Inflammatory macrophage treated with lipopolysaccharide for 1 hour (primary cell): ENCODE measurements at regions not wholly inside any gene's neighbourhood (a gene's known extent, or its start where the extent isn't known, plus 50 kb on each side); places are given as distances from the start of the nearest gene placed in this dataset.

ENCODE experiments used
- DNase-seq, 2 donors: peaks; one replicate each; pipeline ENCODE4 v3.0.0-alpha.2; 2020 to 2022

DNA sequence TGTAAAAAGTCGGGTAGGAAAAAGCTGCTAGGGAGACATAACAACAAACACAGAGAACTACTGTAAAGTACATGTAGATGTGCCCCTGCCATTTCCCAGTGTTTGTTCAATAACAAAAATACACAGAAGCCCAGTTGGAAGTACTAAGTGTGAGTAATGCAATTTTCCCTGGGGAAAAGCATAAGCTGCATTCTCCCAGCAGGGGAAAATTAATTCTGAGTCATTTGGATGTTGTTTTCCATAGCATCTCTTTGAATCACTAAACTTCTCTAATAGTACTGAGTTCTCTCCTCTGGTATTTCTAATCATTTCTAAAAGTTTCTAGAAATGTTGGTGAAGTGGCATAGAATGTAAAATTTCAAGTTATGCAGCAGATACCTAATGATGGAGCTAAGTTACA is 1114.9 kb downstream of the C4orf33 start:
- no peak for DNase-seq

GRCh38 chr4:130214268-130214667 is 1118.3 kb downstream of the C4orf33 start:
- DNase-seq: no peak

GRCh38 chr4:130233377-130234047 is 1137.6 kb downstream of the C4orf33 start:
- DNase-seq: peak in 1 of 2 donors; percentile 1

GRCh38 chr4:130238121-130238520 is 1142.2 kb downstream of the C4orf33 start:
- no peak for DNase-seq

- DNase-seq: no peak
These were observed 1153.0 kb downstream of the C4orf33 start for GRCh38 chr4:130249002-130249401.

DNA sequence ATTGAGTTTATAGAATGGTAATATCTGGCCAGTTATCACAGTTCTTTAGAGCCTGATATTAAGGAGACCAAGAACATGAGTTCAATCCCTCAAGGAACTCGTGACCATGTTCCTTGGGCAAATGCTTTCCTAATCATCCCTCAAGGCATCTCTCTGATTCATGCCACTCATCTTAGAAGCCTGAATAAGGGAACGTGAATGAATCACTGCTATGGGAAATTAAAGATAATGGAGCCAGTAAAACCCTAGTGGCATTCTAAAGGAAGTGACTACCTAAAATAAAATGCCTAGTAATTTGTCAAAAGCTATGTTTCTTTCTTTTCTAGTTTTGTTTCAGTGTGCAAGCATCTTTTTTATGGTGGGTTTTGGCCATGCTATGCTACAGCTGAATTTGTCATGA is 1161.3 kb downstream of the C4orf33 start:
- DNase-seq: no peak

- DNase-seq: no peak
These were observed 1170.9 kb downstream of the C4orf33 start for GRCh38 chr4:130266814-130267213.

DNA sequence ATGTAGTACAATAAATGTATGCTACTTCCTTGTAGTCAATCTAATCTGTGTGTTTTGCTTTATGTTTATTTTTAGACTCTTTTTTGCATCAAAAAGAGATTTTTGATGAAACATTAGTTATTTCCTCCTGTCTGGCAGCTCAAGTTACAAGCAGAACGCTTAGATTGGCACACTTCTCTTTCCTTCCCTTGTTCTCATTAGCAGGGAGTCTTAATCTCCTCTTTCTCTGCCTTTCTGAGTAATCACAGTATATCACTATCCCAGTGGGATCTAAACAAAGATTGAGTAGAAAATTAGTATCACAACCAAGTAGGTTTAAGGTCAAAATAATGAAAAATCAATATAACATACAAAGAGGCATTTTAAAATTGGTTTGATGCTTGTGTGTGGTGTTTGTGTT is 1192.6 kb downstream of the C4orf33 start:
- no peak for DNase-seq

DNA sequence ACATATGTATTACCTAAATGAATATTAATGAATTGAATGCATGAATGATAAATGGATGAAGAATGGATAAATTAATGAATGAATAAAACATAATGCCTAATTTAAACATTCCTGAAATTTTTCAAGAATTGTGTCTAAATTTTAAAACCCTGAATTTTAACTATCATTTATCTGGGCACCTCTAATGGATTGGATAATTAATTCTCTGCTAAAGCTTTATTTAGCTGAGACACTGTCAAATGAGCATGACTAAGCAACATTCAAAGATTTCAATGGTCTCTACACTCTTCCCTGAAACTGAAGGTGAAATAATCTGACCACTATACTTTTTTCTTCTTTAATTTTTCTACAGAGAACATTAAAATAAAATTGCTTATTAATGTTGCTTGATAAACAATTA is 1197.7 kb downstream of the C4orf33 start:
- no peak for DNase-seq

GRCh38 chr4:130296448-130296847 is 1200.5 kb downstream of the C4orf33 start:
- DNase-seq: no peak

GRCh38 chr4:130306566-130306965 is 1210.6 kb downstream of the C4orf33 start:
- DNase-seq: no peak

- no peak for DNase-seq
These were observed 1213.3 kb downstream of the C4orf33 start for GRCh38 chr4:130309221-130309620.

GRCh38 chr4:130322439-130322838 is 1226.5 kb downstream of the C4orf33 start:
- DNase-seq: no peak

DNA sequence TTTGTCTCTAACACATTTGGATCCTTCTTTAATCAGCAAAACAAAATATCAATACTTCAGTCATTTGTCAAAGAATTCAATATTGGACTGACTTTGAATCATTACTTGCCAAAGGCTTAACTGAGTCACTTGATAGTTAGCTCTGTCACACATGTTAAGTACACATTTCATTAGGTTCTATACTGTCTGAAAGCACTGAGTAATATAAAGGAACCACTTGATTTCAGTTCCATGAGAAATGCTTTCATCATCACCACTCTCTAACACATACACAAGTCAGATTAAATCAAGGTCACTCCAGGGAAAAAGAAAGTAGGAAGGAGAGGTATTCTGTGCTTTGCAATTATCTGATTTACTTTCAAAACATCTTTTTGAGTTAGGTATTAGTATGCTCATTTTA is 1233.1 kb downstream of the C4orf33 start:
- DNase-seq: no peak

DNA sequence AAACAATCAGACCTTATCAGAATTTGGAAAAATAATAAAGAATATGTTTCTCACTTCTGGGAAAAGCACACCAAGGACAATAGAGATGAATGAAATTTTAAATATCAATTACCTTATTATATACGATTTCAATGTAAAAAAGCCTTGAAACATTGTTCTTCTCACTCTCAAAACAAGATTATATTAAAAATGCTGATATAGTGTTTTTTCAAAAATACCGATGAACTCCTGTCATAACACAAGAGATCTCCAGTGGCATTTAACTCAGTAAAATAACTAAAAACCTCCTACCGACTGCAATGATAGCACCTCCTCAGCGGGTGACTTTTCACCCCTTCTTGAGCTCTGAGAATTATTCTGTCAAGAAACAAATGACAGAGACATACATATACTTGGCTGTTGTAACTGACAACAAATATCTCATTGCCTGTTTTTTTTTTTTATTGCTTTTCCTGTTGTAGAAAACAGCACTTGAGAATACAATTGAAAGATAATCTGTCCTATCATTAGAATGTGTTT is 1237.3 kb downstream of the C4orf33 start:
- no peak for DNase-seq

- no peak for DNase-seq
These were observed 1239.7 kb downstream of the C4orf33 start for GRCh38 chr4:130335417-130336194.

GRCh38 chr4:130336585-130337217 is 1240.7 kb downstream of the C4orf33 start:
- DNase-seq: peak in 1 of 2 donors; percentile 23

- no peak for DNase-seq
These were observed 1242.9 kb downstream of the C4orf33 start for GRCh38 chr4:130338851-130339250.

- DNase-seq: no peak
These were observed 1253.8 kb downstream of the C4orf33 start for GRCh38 chr4:130349745-130350144.

GRCh38 chr4:130356873-130357272 is 1260.9 kb downstream of the C4orf33 start:
- no peak for DNase-seq

DNA sequence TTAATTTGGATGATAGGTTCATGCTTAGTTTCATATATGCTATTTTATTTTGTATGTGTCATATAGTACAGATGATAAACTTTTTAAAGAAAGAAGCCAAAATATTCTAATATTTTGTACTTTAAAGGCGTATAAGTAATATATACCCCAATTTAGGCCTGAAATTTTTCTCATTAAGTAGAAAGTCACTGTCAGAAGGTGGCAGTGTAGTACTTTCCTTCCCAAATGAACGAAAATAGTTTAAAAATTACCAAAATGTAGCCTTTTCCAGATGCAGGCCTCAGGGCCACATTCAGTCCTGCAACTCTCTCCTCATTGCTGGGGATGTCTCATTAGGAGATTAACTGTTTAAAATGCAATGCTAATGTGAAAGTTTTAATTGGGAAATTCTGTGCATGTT is 1263.6 kb downstream of the C4orf33 start:
- DNase-seq: no peak

GRCh38 chr4:130361616-130362015 is 1265.7 kb downstream of the C4orf33 start:
- DNase-seq: no peak

DNA sequence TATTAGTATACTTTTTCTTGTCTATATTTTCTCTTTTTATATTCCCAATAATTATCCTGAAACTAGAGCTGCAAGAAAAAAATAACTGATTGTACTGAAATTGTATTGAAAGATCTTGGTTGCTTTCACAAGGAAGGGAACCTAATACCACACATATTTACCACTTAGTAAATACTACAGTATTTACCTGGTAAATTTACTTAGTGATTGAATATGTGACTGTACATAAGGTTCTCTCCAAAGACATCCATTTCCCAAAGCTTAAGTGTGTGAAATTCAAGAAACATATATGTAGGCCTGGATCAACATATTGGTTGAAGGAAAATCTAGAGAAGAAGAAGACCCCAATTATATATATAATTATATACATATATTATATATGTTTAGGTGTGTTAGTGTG is 1272.7 kb downstream of the C4orf33 start:
- no peak for DNase-seq

- no peak for DNase-seq
These were observed 1297.3 kb downstream of the C4orf33 start for GRCh38 chr4:130393231-130393630.
